ENCODE measurements at regions not wholly inside any gene's neighbourhood (a gene's known extent, or its start where the extent isn't known, plus 50 kb on each side); places are given as distances from the start of the nearest gene placed in this dataset.

GRCh38 chr7:119572541-119572940, 700.4 kb upstream of the KCND2 start:
- TF ChIP-seq, protein P1, sequence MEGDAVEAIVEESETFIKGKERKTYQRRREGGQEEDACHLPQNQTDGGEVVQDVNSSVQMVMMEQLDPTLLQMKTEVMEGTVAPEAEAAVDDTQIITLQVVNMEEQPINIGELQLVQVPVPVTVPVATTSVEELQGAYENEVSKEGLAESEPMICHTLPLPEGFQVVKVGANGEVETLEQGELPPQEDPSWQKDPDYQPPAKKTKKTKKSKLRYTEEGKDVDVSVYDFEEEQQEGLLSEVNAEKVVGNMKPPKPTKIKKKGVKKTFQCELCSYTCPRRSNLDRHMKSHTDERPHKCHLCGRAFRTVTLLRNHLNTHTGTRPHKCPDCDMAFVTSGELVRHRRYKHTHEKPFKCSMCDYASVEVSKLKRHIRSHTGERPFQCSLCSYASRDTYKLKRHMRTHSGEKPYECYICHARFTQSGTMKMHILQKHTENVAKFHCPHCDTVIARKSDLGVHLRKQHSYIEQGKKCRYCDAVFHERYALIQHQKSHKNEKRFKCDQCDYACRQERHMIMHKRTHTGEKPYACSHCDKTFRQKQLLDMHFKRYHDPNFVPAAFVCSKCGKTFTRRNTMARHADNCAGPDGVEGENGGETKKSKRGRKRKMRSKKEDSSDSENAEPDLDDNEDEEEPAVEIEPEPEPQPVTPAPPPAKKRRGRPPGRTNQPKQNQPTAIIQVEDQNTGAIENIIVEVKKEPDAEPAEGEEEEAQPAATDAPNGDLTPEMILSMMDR (IDR thresholded peaks at IDR 0.05; ENCODE audit: low read depth, low read length) = no peak
- no peak for DNase-seq (ENCODE audit: low read depth in 1 of 2, low spot score in 1 of 2)
- Histone ChIP-seq H3K36me3 (no peaks in the 10 kb centered on the region), H3K27ac (no peak overlapping the region), H3K27me3 (no peaks in the 10 kb centered on the region), H3K9me3 (ENCODE audit: low read depth) (no peaks in the 10 kb centered on the region), H3K4me3 (no peak overlapping the region), H3K4me1 (ENCODE audit: low read depth) (no peaks in the 10 kb centered on the region)

GRCh38 chr7:119578116-119578515, 694.9 kb upstream of the KCND2 start:
- H3K4me3 ChIP-seq = no peak overlapping the region
- no peaks in the 10 kb centered on the region for H3K9me3 ChIP-seq (ENCODE audit: low read depth)
- DNase-seq (ENCODE audit: low read depth in 1 of 2, low spot score in 1 of 2) = no peak
- TF ChIP-seq, protein P1 (IDR thresholded peaks at IDR 0.05; ENCODE audit: low read depth, low read length) = no peak
- no peaks in the 10 kb centered on the region for H3K36me3 ChIP-seq
- no peaks in the 10 kb centered on the region for H3K27me3 ChIP-seq
- no peak overlapping the region for H3K27ac ChIP-seq
- no peaks in the 10 kb centered on the region for H3K4me1 ChIP-seq (ENCODE audit: low read depth)

- Histone ChIP-seq H3K9me3 (ENCODE audit: low read depth) (no peaks in the 10 kb centered on the region), H3K4me3 (no peak overlapping the region), H3K4me1 (ENCODE audit: low read depth) (no peaks in the 10 kb centered on the region), H3K27me3 (no peaks in the 10 kb centered on the region), H3K36me3 (no peaks in the 10 kb centered on the region), H3K27ac (no peak overlapping the region)
- no peak for DNase-seq (ENCODE audit: low read depth in 1 of 2, low spot score in 1 of 2)
- TF ChIP-seq, protein P1 (IDR thresholded peaks at IDR 0.05; ENCODE audit: low read depth, low read length) = no peak
These were observed 678.0 kb upstream of the KCND2 start for GRCh38 chr7:119594956-119595355.

GRCh38 chr7:119596651-119597050, 676.3 kb upstream of the KCND2 start:
- DNase-seq (ENCODE audit: low read depth in 1 of 2, low spot score in 1 of 2) = peak in 1 of 2 donors; percentile 2
- H3K36me3 ChIP-seq = no peaks in the 10 kb centered on the region
- H3K4me3 ChIP-seq = no peak overlapping the region
- H3K9me3 ChIP-seq (ENCODE audit: low read depth) = no peaks in the 10 kb centered on the region
- H3K27me3 ChIP-seq = no peaks in the 10 kb centered on the region
- no peaks in the 10 kb centered on the region for H3K4me1 ChIP-seq (ENCODE audit: low read depth)
- TF ChIP-seq, protein P1 (IDR thresholded peaks at IDR 0.05; ENCODE audit: low read depth, low read length) = no peak
- no peak overlapping the region for H3K27ac ChIP-seq

- no peak overlapping the region for H3K27ac ChIP-seq
- H3K27me3 ChIP-seq = no peaks in the 10 kb centered on the region
- no peaks in the 10 kb centered on the region for H3K36me3 ChIP-seq
- TF ChIP-seq, protein P1 (IDR thresholded peaks at IDR 0.05; ENCODE audit: low read depth, low read length) = no peak
- no peaks in the 10 kb centered on the region for H3K4me1 ChIP-seq (ENCODE audit: low read depth)
- DNase-seq (ENCODE audit: low read depth in 1 of 2, low spot score in 1 of 2) = no peak
- H3K9me3 ChIP-seq (ENCODE audit: low read depth) = no peaks in the 10 kb centered on the region
- H3K4me3 ChIP-seq = no peak overlapping the region
These were observed 666.7 kb upstream of the KCND2 start for GRCh38 chr7:119606297-119606696.

- Histone ChIP-seq H3K4me3 (no peak overlapping the region), H3K9me3 (ENCODE audit: low read depth) (no peaks in the 10 kb centered on the region), H3K27me3 (no peaks in the 10 kb centered on the region), H3K36me3 (no peaks in the 10 kb centered on the region), H3K27ac (no peak overlapping the region), H3K4me1 (ENCODE audit: low read depth) (no peaks in the 10 kb centered on the region)
- no peak for DNase-seq (ENCODE audit: low read depth in 1 of 2, low spot score in 1 of 2)
- TF ChIP-seq, protein P1 (IDR thresholded peaks at IDR 0.05; ENCODE audit: low read depth, low read length) = no peak
These were observed 652.2 kb upstream of the KCND2 start for GRCh38 chr7:119620769-119621168.

All from cardiac muscle cell (in vitro differentiated cells and primary cell).